ENCODE measurements at regions not wholly inside any gene's neighbourhood (a gene's known extent, or its start where the extent isn't known, plus 50 kb on each side); places are given as distances from the start of the nearest gene placed in this dataset.

GRCh38 chr11:93032580-93032979 lies 63.1 kb downstream of the MTNR1B start:
- H3K9me3 Mint-ChIP-seq, result peaks cover 6% of the 10 kb centered on the region
- H3K4me3 Mint-ChIP-seq, result no peak overlapping the region

GRCh38 chr11:93033093-93033492 lies 63.6 kb downstream of the MTNR1B start:
- Histone ChIP-seq H3K27ac (ENCODE audit: low read depth, low read length) (no peak overlapping the region), H3K36me3 (ENCODE audit: control insufficient read depth, insufficient read depth, low read length) (no peaks in the 10 kb centered on the region), H3K9me3 (ENCODE audit: control insufficient read depth, low read length) (peaks cover 9% of the 10 kb centered on the region), H3K27me3 (ENCODE audit: control insufficient read depth, insufficient read depth, low read length, poor library complexity, severe bottlenecking) (no peaks in the 10 kb centered on the region), H3K9ac (ENCODE audit: extremely low read depth, low read length, poor library complexity, severe bottlenecking) (no peak overlapping the region), H3K4me3 (ENCODE audit: low read length) (no peak overlapping the region), H3K4me1 (ENCODE audit: control insufficient read depth, insufficient read depth, low read length) (no peaks in the 10 kb centered on the region)
- no peak overlapping the region for H3K27ac Mint-ChIP-seq
- H3K9me3 Mint-ChIP-seq, result peaks cover 6% of the 10 kb centered on the region
- no peaks in the 10 kb centered on the region for H3K27me3 Mint-ChIP-seq (ENCODE audit: insufficient read depth)
- DNase-seq, result no peak
- no peak overlapping the region for H3K4me3 Mint-ChIP-seq
- TF ChIP-seq, protein P1, sequence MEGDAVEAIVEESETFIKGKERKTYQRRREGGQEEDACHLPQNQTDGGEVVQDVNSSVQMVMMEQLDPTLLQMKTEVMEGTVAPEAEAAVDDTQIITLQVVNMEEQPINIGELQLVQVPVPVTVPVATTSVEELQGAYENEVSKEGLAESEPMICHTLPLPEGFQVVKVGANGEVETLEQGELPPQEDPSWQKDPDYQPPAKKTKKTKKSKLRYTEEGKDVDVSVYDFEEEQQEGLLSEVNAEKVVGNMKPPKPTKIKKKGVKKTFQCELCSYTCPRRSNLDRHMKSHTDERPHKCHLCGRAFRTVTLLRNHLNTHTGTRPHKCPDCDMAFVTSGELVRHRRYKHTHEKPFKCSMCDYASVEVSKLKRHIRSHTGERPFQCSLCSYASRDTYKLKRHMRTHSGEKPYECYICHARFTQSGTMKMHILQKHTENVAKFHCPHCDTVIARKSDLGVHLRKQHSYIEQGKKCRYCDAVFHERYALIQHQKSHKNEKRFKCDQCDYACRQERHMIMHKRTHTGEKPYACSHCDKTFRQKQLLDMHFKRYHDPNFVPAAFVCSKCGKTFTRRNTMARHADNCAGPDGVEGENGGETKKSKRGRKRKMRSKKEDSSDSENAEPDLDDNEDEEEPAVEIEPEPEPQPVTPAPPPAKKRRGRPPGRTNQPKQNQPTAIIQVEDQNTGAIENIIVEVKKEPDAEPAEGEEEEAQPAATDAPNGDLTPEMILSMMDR (conservative IDR thresholded peaks at IDR 0.05), result no peak
- WGBS, 2 experiments (ENCODE audit: insufficient coverage in 1 of 2, insufficient read length in 1 of 2), result 85 to 100% methylated on average over 1 of the region's 1 CpG
- no peaks in the 10 kb centered on the region for H3K36me3 Mint-ChIP-seq (ENCODE audit: low read depth)
- peaks cover 5% of the 10 kb centered on the region for H3K4me1 Mint-ChIP-seq

More at GRCh38 chr11:93032580-93032979, 63.1 kb downstream of the MTNR1B start:
- Histone ChIP-seq H3K4me1 (ENCODE audit: control insufficient read depth, insufficient read depth, low read length) (no peaks in the 10 kb centered on the region), H3K27me3 (ENCODE audit: control insufficient read depth, insufficient read depth, low read length, poor library complexity, severe bottlenecking) (no peaks in the 10 kb centered on the region), H3K9me3 (ENCODE audit: control insufficient read depth, low read length) (peaks cover 9% of the 10 kb centered on the region), H3K4me3 (ENCODE audit: low read length) (no peak overlapping the region), H3K9ac (ENCODE audit: extremely low read depth, low read length, poor library complexity, severe bottlenecking) (no peak overlapping the region), H3K27ac (ENCODE audit: low read depth, low read length) (no peak overlapping the region), H3K36me3 (ENCODE audit: control insufficient read depth, insufficient read depth, low read length) (no peaks in the 10 kb centered on the region)
- H3K27ac Mint-ChIP-seq, result no peak overlapping the region
- no peak for DNase-seq
- H3K36me3 Mint-ChIP-seq (ENCODE audit: low read depth), result no peaks in the 10 kb centered on the region
- H3K27me3 Mint-ChIP-seq (ENCODE audit: insufficient read depth), result no peaks in the 10 kb centered on the region
- TF ChIP-seq, protein P1 (conservative IDR thresholded peaks at IDR 0.05), result no peak
- 94 to 100% methylated on average over 1 to 2 of the region's 2 CpGs for WGBS, 2 experiments (ENCODE audit: insufficient coverage in 1 of 2, insufficient read length in 1 of 2)
- H3K4me1 Mint-ChIP-seq, result peaks cover 5% of the 10 kb centered on the region

DNA sequence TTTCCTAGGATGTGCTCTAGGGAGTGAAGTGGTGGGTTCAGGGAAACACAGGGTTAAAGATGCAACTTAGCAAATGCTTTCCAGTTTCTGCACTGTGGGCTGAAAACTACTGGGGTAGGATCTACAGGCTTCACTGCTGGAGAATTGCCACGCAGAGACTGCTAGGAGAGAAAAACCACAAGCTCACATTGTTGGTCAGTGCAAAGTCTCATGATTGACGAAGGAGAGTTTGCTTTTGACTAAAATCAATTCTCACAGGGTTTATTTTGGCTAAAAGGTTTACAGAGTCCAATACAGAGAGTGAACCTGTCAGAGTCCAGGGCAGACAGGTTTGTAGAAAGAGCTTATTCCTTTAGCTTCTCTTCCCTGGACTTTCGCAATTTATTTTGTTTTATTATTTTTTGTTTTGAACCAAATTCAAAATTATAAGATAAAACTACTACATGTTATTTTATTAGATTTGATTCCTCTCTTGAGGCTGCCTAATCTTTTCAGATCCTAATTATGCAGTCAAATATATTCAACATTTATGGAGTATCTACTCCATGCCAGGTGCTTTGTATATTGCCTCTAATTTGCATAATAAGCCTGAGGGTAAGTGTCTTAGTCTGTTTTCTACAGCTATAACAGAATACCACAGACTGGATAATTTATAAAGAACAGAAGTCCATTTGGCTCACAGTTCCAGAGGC lies 64.7 kb downstream of the MTNR1B start:
- Mint-ChIP-seq H3K4me3 (no peak overlapping the region), H3K27ac (no peak overlapping the region), H3K36me3 (ENCODE audit: low read depth) (no peaks in the 10 kb centered on the region), H3K9me3 (peaks cover 6% of the 10 kb centered on the region), H3K4me1 (peaks cover 5% of the 10 kb centered on the region), H3K27me3 (ENCODE audit: insufficient read depth) (no peaks in the 10 kb centered on the region)
- Histone ChIP-seq H3K27ac (ENCODE audit: low read depth, low read length) (no peak overlapping the region), H3K4me3 (ENCODE audit: low read length) (no peak overlapping the region), H3K9me3 (ENCODE audit: control insufficient read depth, low read length) (peaks cover 9% of the 10 kb centered on the region), H3K27me3 (ENCODE audit: control insufficient read depth, insufficient read depth, low read length, poor library complexity, severe bottlenecking) (no peaks in the 10 kb centered on the region), H3K36me3 (ENCODE audit: control insufficient read depth, insufficient read depth, low read length) (no peaks in the 10 kb centered on the region), H3K9ac (ENCODE audit: extremely low read depth, low read length, poor library complexity, severe bottlenecking) (no peak overlapping the region), H3K4me1 (ENCODE audit: control insufficient read depth, insufficient read depth, low read length) (no peaks in the 10 kb centered on the region)
- 74 to 89% methylated on average over 2 of the region's 3 CpGs for WGBS, 2 experiments (ENCODE audit: insufficient coverage in 1 of 2, insufficient read length in 1 of 2)
- TF ChIP-seq, protein P1 (conservative IDR thresholded peaks at IDR 0.05), result no peak
- no peak for DNase-seq

Data from endodermal cell (in vitro differentiated cells).